ENCODE measurements at regions not wholly inside any gene's neighbourhood (a gene's known extent, or its start where the extent isn't known, plus 50 kb on each side); places are given as distances from the start of the nearest gene placed in this dataset.

DNA sequence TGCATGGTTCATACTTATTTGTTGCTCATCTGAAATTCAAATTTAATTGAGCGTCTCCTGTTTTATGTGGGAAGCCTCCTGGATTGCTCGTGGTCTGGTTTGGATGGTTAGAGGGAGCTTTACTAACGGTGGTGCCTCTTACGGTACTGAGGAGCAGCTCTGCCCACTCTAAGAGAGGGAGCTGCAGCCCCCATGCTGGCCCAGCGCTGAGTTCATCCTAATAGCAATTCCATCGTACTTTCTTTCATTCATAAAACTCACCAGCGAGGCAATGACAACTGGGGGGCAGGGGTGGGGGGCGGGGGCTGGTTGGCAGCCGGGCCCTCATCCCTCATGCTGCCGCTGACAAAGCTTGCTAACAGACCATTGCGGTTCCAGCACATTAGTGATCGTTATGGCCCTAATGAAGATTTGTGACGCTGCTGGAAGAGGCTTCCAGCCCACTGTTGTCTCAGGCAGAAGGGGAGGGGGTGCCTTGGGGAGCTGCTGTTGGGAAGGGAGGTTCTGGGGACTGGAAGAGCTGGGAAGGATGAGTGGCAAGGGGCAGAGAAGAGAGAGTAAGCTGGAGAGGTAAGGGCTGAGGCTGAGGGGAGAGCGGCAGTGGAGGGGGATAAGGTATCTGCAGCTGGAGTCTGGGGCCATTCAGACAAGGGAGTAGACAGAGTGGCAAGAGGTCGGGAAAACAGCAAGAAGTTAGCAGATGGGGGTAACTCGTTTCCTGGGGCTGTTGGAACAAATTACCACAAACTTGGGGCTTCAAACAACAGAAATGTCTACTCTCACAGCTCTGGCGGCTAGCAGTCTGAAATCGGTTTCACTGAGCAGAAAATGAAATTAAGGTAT is 238.1 kb downstream of the LPIN1 start:
- TF ChIP-seq, protein P1, sequence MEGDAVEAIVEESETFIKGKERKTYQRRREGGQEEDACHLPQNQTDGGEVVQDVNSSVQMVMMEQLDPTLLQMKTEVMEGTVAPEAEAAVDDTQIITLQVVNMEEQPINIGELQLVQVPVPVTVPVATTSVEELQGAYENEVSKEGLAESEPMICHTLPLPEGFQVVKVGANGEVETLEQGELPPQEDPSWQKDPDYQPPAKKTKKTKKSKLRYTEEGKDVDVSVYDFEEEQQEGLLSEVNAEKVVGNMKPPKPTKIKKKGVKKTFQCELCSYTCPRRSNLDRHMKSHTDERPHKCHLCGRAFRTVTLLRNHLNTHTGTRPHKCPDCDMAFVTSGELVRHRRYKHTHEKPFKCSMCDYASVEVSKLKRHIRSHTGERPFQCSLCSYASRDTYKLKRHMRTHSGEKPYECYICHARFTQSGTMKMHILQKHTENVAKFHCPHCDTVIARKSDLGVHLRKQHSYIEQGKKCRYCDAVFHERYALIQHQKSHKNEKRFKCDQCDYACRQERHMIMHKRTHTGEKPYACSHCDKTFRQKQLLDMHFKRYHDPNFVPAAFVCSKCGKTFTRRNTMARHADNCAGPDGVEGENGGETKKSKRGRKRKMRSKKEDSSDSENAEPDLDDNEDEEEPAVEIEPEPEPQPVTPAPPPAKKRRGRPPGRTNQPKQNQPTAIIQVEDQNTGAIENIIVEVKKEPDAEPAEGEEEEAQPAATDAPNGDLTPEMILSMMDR (IDR thresholded peaks at IDR 0.05), result no peak
- TF ChIP-seq POLR2A (IDR thresholded peaks at IDR 0.05), result no peak
- no peak for TF ChIP-seq EP300 (IDR thresholded peaks at IDR 0.05)

Data from tibial nerve (tissue), 4 donors.